Mesendoderm (in vitro differentiated cells): ENCODE measurements at regions not wholly inside any gene's neighbourhood (a gene's known extent, or its start where the extent isn't known, plus 50 kb on each side); places are given as distances from the start of the nearest gene placed in this dataset.

ENCODE experiments used
- DNase-seq: peaks from one replicate; pipeline ENCODE4 v3.0.0; 2013
- H2AK5ac ChIP-seq: 2 replicates; pipeline ENCODE4 v1.6.1; 2013; ENCODE audit warnings: low read length, inconsistent platforms
- H2BK120ac ChIP-seq: 2 replicates; pipeline ENCODE4 v1.6.1; 2013; ENCODE audit warnings: low read depth, mild to moderate bottlenecking, low read length, moderate library complexity, mixed read lengths
- H2BK15ac ChIP-seq: replicated peaks from 2 replicates; pipeline ENCODE4 v1.6.1; 2013; ENCODE audit warnings: low read depth, mild to moderate bottlenecking, moderate library complexity
- H2BK5ac ChIP-seq: 2 replicates; pipeline ENCODE4 v1.6.1; 2013; ENCODE audit warnings: low read length, inconsistent platforms
- H3K18ac ChIP-seq: 2 replicates; pipeline ENCODE4 v1.6.1; 2013; ENCODE audit warnings: mild to moderate bottlenecking, low read length, mixed read lengths
- H3K23ac ChIP-seq: one replicate; pipeline ENCODE4 v1.6.1; 2013; ENCODE audit warnings: low read length
- H3K27ac ChIP-seq: 2 replicates; pipeline ENCODE4 v1.5.1; 2013; ENCODE audit warnings: low read depth, mild to moderate bottlenecking, inconsistent platforms, low read length, moderate library complexity
- H3K27me3 ChIP-seq: 2 replicates; pipeline ENCODE4 v1.6.1; 2013; ENCODE audit warnings: low read length, control low read depth, mild to moderate bottlenecking, inconsistent platforms; ENCODE audit not compliant: insufficient read depth, poor library complexity
- H3K36me3 ChIP-seq: 2 replicates; pipeline ENCODE4 v1.6.1; 2013; ENCODE audit warnings: low read length, inconsistent platforms; ENCODE audit not compliant: control insufficient read depth, insufficient read depth
- H3K4ac ChIP-seq: one replicate; pipeline ENCODE4 v1.6.1; 2013; ENCODE audit warnings: low read depth, mild to moderate bottlenecking, low read length, moderate library complexity
- H3K4me1 ChIP-seq: 2 replicates; pipeline ENCODE4 v1.6.1; 2013; ENCODE audit warnings: low read depth, low read length, inconsistent platforms; ENCODE audit not compliant: control insufficient read depth
- H3K4me2 ChIP-seq: 2 replicates; pipeline ENCODE4 v1.6.1; 2013; ENCODE audit warnings: low read length
- H3K4me3 ChIP-seq: 2 replicates; pipeline ENCODE4 v1.5.1; 2013; ENCODE audit warnings: mild to moderate bottlenecking, low read length
- H3K56ac ChIP-seq: one replicate; pipeline ENCODE4 v1.6.1; 2013; ENCODE audit warnings: low read length
- H3K79me1 ChIP-seq: 2 replicates; pipeline ENCODE4 v1.6.1; 2013; ENCODE audit warnings: low read length, inconsistent platforms
- H3K79me2 ChIP-seq: 2 replicates; pipeline ENCODE4 v1.6.1; 2013; ENCODE audit warnings: mild to moderate bottlenecking, low read length; ENCODE audit not compliant: control insufficient read depth, insufficient read depth
- H3K9ac ChIP-seq: 2 replicates; pipeline ENCODE4 v1.6.1; 2013; ENCODE audit warnings: low read length, inconsistent platforms
- H4K5ac ChIP-seq: one replicate; pipeline ENCODE4 v1.6.1; 2013; ENCODE audit warnings: low read length
- H4K8ac ChIP-seq: one replicate; pipeline ENCODE4 v1.6.1; 2013; ENCODE audit warnings: low read depth, mild to moderate bottlenecking, control low read depth, low read length, moderate library complexity
- WGBS: extraction: QIAGEN DNeasy Blood & Tissue Kit; methylation state at CpG from one replicate; pipeline ENCODE4 v1.1.7; 2013; ENCODE audit warnings: low lambda C conversion rate, missing lambda C conversion rate; ENCODE audit not compliant: insufficient coverage; ENCODE audit errors: extremely low coverage; 5-methylcytosine and 5-hydroxymethylcytosine counted together

DNA sequence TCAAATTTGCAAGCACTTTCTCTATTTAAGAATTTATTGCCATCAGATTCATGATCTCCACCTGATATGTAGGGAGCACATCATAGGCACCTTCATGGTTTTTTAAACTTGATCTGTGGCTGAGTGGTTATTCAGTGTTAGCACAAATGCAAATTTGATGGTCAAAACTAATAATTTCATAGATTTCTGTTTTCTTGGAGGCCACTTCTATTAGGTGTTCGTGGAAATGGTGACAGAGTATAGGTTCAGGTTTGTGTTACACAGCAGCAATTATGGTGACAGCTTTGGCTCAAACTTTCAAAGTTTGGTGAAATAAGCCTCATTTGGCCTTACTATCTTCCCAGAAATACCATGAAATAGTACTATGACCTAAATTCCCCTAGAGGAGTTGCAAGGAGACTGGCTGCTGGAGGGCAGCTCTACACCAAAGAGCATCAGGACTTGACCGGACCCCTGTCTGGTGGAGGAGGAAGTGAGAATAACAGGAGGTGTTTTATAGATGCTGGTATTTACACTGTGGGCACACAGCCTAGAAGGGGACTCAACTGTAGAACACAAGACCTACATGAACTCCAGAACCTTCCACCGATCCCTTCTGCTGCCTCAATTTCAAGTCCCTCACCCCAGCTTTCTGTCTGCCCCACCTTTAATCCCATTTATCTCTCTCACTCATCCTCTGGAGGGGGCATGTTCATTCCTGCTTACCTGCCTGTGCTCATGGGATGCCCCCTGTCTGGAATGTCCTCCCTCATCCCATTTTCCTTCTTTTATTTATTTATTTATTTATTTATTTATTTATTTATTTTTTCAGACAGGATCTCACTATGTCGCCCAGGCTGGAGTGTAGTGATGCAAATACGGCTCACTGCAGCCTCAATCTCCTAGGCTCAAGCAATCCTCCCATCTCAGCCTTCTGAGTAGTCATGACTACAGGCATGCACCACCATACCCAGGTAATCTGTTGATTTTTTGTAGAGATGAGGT, 132.9 kb upstream of the SIX2 start:
- H3K4me1 ChIP-seq: peaks cover 10% of the 10 kb centered on the region
- H2BK15ac ChIP-seq: no peak overlapping the region
- no peaks in the 10 kb centered on the region for H3K79me2 ChIP-seq
- H2AK5ac ChIP-seq: no peak overlapping the region
- no peak overlapping the region for H3K9ac ChIP-seq
- H4K5ac ChIP-seq: no peak overlapping the region
- no peaks in the 10 kb centered on the region for H3K79me1 ChIP-seq
- H3K4ac ChIP-seq: no peak overlapping the region
- H3K4me2 ChIP-seq: no peak overlapping the region
- H3K4me3 ChIP-seq: no peak overlapping the region
- no peak overlapping the region for H3K18ac ChIP-seq
- H4K8ac ChIP-seq: no peak overlapping the region
- no peak for DNase-seq
- H3K27me3 ChIP-seq: no peaks in the 10 kb centered on the region
- no peak overlapping the region for H3K56ac ChIP-seq
- no peaks in the 10 kb centered on the region for H3K36me3 ChIP-seq
- H2BK120ac ChIP-seq: no peak overlapping the region
- no peak overlapping the region for H3K23ac ChIP-seq
- no CpG with 5 or more reads among the region's 5 CpGs for WGBS
- no peak overlapping the region for H2BK5ac ChIP-seq
- no peak overlapping the region for H3K27ac ChIP-seq

DNA sequence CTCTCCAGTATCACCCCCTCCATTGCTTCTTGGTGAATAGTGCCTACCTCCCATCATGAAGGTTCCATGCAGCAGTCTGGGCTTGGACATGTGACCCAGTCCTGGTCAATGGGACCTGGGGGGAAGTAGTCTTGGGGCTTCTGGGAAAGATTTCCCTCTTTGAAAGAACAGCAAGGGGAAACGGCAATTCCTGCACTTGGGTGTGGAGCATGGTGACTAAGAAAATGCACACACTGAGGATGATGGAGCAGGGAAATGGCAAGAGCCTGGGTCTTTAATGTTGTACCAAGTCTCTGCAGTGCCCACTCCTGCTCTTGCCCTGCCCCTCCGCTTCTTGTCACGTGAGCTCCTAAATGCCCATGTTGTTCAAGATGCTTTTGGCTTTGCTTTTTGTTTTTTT, 131.4 kb upstream of the SIX2 start:
- Histone ChIP-seq H3K9ac (no peak overlapping the region), H3K4ac (no peak overlapping the region), H3K27ac (no peak overlapping the region), H3K27me3 (no peaks in the 10 kb centered on the region), H2BK5ac (no peak overlapping the region), H4K5ac (no peak overlapping the region), H3K4me1 (peaks cover 10% of the 10 kb centered on the region), H3K4me2 (no peak overlapping the region), H3K36me3 (no peaks in the 10 kb centered on the region), H3K18ac (no peak overlapping the region), H3K23ac (no peak overlapping the region), H2AK5ac (no peak overlapping the region), H2BK120ac (no peak overlapping the region), H3K79me2 (no peaks in the 10 kb centered on the region), H3K4me3 (no peak overlapping the region), H2BK15ac (no peak overlapping the region), H3K56ac (no peak overlapping the region), H4K8ac (no peak overlapping the region), H3K79me1 (no peaks in the 10 kb centered on the region)
- WGBS: no CpG with 5 or more reads among the region's 3 CpGs
- DNase-seq: no peak

DNA sequence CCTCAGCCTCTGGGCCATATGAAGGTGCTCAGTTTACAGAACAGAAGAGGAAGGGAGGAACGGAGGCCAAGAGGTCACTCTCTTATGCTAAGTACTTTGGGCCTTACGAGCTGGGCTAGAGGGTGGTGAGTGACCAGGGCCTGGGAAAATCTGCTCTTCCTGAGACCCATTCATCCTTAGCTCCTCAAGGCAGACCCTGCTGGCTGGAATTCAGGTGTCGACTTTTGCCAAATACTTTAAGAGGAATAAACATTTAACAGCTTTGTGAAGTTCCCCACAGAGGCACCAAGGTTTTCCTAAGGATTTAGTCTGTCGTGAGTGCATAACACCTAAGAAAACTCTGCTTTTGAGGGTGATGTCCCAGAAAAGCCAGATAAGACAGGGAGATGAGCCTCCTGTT, 129.7 kb upstream of the SIX2 start:
- H3K79me1 ChIP-seq: no peaks in the 10 kb centered on the region
- H2AK5ac ChIP-seq: no peak overlapping the region
- H3K4me1 ChIP-seq: peaks cover 1% of the 10 kb centered on the region
- no peaks in the 10 kb centered on the region for H3K36me3 ChIP-seq
- no peak overlapping the region for H3K9ac ChIP-seq
- no peak overlapping the region for H3K56ac ChIP-seq
- H3K23ac ChIP-seq: no peak overlapping the region
- no peak overlapping the region for H2BK120ac ChIP-seq
- no CpG with 5 or more reads among the region's 4 CpGs for WGBS
- H3K4ac ChIP-seq: no peak overlapping the region
- H3K27ac ChIP-seq: no peak overlapping the region
- no peak overlapping the region for H4K8ac ChIP-seq
- H3K4me2 ChIP-seq: no peak overlapping the region
- H3K4me3 ChIP-seq: no peak overlapping the region
- no peak overlapping the region for H4K5ac ChIP-seq
- no peaks in the 10 kb centered on the region for H3K27me3 ChIP-seq
- no peak overlapping the region for H2BK5ac ChIP-seq
- H2BK15ac ChIP-seq: no peak overlapping the region
- peak; percentile 57 for DNase-seq
- no peaks in the 10 kb centered on the region for H3K79me2 ChIP-seq
- H3K18ac ChIP-seq: no peak overlapping the region

DNA sequence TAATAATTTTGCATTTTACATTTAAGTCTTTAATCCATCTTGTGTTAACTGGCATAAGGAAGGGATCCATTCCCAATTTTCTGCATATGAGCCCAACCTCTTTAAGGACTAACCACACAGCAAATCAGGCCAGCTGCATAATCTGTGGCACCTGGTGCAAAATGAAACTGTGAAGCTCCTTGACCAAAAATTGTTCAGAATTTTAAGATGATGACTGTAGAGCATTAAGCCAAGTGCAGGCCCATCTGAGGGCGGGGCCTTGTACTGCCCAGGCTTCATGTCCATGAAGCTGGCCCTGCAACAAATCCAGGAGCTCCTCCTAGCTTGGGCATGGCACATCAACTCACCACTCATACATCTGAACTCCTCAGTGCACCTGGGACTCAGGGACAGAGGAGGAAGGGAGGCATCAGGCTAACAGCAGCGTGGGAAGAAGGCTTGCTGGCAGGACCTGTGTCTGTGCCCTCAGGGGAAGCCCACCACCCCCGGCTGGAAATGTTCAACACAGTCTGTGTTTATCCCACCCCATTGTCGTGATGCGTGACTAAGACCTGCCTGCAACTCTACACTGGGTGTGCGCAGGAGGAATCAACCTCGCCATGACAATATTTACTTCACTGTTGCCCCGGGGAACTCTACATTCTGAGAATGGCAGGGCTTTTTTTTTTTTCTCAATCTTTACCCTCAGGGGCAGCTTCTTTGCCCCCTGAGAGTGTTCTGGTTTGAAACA, 128.9 kb upstream of the SIX2 start:
- H2BK120ac ChIP-seq: no peak overlapping the region
- H2BK15ac ChIP-seq: no peak overlapping the region
- no peaks in the 10 kb centered on the region for H3K36me3 ChIP-seq
- WGBS: no CpG with 5 or more reads among the region's 8 CpGs
- DNase-seq: no peak
- no peaks in the 10 kb centered on the region for H3K4me1 ChIP-seq
- no peak overlapping the region for H3K18ac ChIP-seq
- H4K8ac ChIP-seq: no peak overlapping the region
- H3K23ac ChIP-seq: no peak overlapping the region
- H3K79me1 ChIP-seq: no peaks in the 10 kb centered on the region
- H3K79me2 ChIP-seq: no peaks in the 10 kb centered on the region
- no peak overlapping the region for H2BK5ac ChIP-seq
- no peak overlapping the region for H4K5ac ChIP-seq
- H3K9ac ChIP-seq: no peak overlapping the region
- H3K27ac ChIP-seq: no peak overlapping the region
- no peak overlapping the region for H3K4me3 ChIP-seq
- no peak overlapping the region for H3K4ac ChIP-seq
- no peaks in the 10 kb centered on the region for H3K27me3 ChIP-seq
- no peak overlapping the region for H3K56ac ChIP-seq
- no peak overlapping the region for H3K4me2 ChIP-seq
- no peak overlapping the region for H2AK5ac ChIP-seq

DNA sequence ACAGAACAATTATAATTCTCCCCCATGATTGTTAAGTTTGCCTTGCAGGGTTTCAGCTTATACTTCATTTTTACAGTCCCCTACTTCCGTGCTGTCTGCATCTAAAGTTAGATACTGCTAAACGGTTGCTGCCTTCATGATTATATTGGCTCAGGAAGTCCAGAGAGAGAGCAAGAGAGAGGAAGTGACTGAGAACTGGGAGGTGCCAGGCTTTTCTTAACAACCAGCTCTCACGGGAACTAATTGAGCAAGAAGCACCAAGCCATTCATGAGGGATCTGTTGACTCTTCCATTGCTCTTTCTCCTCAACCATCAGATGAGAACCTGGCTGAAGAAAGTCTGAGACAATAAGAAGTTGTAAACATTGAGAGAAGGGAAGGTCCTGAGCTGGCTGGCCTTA, 125.5 kb upstream of the SIX2 start:
- no peak for DNase-seq
- no peak overlapping the region for H4K5ac ChIP-seq
- no CpG with 5 or more reads among the region's 3 CpGs for WGBS
- H2BK5ac ChIP-seq: no peak overlapping the region
- no peak overlapping the region for H3K18ac ChIP-seq
- H4K8ac ChIP-seq: no peak overlapping the region
- no peaks in the 10 kb centered on the region for H3K79me2 ChIP-seq
- H3K4me2 ChIP-seq: no peak overlapping the region
- H3K56ac ChIP-seq: no peak overlapping the region
- no peaks in the 10 kb centered on the region for H3K36me3 ChIP-seq
- H3K23ac ChIP-seq: no peak overlapping the region
- no peak overlapping the region for H3K4ac ChIP-seq
- no peak overlapping the region for H2BK120ac ChIP-seq
- no peak overlapping the region for H3K4me3 ChIP-seq
- no peak overlapping the region for H2BK15ac ChIP-seq
- H3K27ac ChIP-seq: no peak overlapping the region
- no peak overlapping the region for H2AK5ac ChIP-seq
- no peaks in the 10 kb centered on the region for H3K4me1 ChIP-seq
- no peaks in the 10 kb centered on the region for H3K79me1 ChIP-seq
- H3K9ac ChIP-seq: no peak overlapping the region
- no peaks in the 10 kb centered on the region for H3K27me3 ChIP-seq
